ENCODE measurements at regions not wholly inside any gene's neighbourhood (a gene's known extent, or its start where the extent isn't known, plus 50 kb on each side); places are given as distances from the start of the nearest gene placed in this dataset.
A peak's percentile ranks its signal among the peaks of the same experiment; 100 is the strongest.

GRCh38 chr2:12288048-12288447 lies 428.7 kb upstream of the TRIB2 start:
- Mint-ChIP-seq H3K4me1 (peaks cover 14% of the 10 kb centered on the region), H3K36me3 (peaks cover 2% of the 10 kb centered on the region), H3K27me3 (no peaks in the 10 kb centered on the region), H3K27ac (no peak overlapping the region), H3K4me3 (no peak overlapping the region), H3K9me3 (peaks cover 1% of the 10 kb centered on the region)
- DNase-seq (ENCODE audit: low spot score in 2 of 2) (no peak), ATAC-seq (ENCODE audit: low read depth) (no peak)

GRCh38 chr2:12289120-12289802 lies 427.5 kb upstream of the TRIB2 start:
- no peaks in the 10 kb centered on the region for H3K27me3 Mint-ChIP-seq
- no peak overlapping the region for H3K27ac Mint-ChIP-seq
- no peaks in the 10 kb centered on the region for H3K9me3 Mint-ChIP-seq
- peaks cover 14% of the 10 kb centered on the region for H3K4me1 Mint-ChIP-seq
- H3K4me3 Mint-ChIP-seq = no peak overlapping the region
- no peak for DNase-seq (ENCODE audit: low spot score in 2 of 2)
- ATAC-seq (ENCODE audit: low read depth) = peak; percentile 43
- H3K36me3 Mint-ChIP-seq = peaks cover 2% of the 10 kb centered on the region

DNA sequence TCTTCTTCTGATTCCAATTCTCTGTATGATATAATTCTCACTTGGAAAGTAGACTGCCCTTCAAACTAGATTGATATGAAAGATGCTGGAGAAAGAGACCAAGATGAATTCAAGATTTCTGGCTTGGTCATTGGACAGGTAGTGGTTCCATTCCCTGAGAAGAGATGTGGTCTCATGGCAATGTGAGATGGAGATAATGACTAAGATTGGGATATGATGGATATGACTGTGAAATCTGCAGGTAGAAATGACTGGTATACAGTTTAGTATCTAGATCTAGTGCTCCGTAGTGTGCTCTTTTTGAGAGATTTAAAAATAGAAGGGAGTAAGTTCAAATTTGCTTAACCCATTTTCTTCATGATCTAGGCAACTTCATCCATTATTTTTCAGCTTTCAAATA lies 425.4 kb upstream of the TRIB2 start:
- Mint-ChIP-seq H3K27ac (no peak overlapping the region), H3K4me1 (peaks cover 14% of the 10 kb centered on the region), H3K9me3 (no peaks in the 10 kb centered on the region), H3K27me3 (no peaks in the 10 kb centered on the region), H3K4me3 (no peak overlapping the region), H3K36me3 (peaks cover 2% of the 10 kb centered on the region)
- DNase-seq (ENCODE audit: low spot score in 2 of 2) = no peak
- ATAC-seq (ENCODE audit: low read depth) = no peak

DNA sequence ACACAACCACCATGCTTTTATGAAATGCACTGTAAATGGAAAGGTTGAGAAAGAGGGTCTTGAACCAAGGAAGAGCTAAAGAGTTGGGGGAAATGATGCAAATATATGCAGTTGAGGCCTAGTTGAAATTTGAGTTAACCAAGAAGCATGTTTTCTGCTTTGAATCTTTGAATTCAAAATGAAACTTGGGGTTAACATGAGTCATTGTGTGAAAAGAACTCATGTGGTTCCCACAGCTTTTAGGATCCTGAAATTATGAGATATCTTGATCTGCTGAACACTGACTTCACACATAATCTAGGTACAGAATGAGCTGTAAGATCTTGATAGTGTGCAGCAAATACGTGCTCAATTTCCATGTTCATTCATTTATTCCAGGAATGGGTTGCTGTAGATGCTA lies 422.9 kb upstream of the TRIB2 start:
- DNase-seq (ENCODE audit: low spot score in 2 of 2) (no peak), ATAC-seq (ENCODE audit: low read depth) (no peak)
- Mint-ChIP-seq H3K4me3 (no peak overlapping the region), H3K9me3 (no peaks in the 10 kb centered on the region), H3K27ac (no peak overlapping the region), H3K27me3 (peaks cover 1% of the 10 kb centered on the region), H3K36me3 (peaks cover 2% of the 10 kb centered on the region), H3K4me1 (peaks cover 8% of the 10 kb centered on the region)

- Mint-ChIP-seq H3K36me3 (peaks cover 2% of the 10 kb centered on the region), H3K9me3 (no peaks in the 10 kb centered on the region), H3K27me3 (peaks cover 1% of the 10 kb centered on the region), H3K4me1 (peaks cover 5% of the 10 kb centered on the region), H3K4me3 (no peak overlapping the region), H3K27ac (no peak overlapping the region)
- DNase-seq (ENCODE audit: low spot score in 2 of 2) (no peak), ATAC-seq (ENCODE audit: low read depth) (no peak)
Observed at GRCh38 chr2:12295856-12296519, 420.7 kb upstream of the TRIB2 start.

GRCh38 chr2:12296915-12297314 lies 419.8 kb upstream of the TRIB2 start:
- DNase-seq (ENCODE audit: low spot score in 2 of 2) = no peak
- peaks cover 2% of the 10 kb centered on the region for H3K36me3 Mint-ChIP-seq

GRCh38 chr2:12298352-12298751 lies 418.4 kb upstream of the TRIB2 start:
- DNase-seq (ENCODE audit: low spot score in 2 of 2) = no peak
- peaks cover 1% of the 10 kb centered on the region for H3K27me3 Mint-ChIP-seq

More at GRCh38 chr2:12296915-12297314, 419.8 kb upstream of the TRIB2 start:
- H3K27me3 Mint-ChIP-seq = peaks cover 1% of the 10 kb centered on the region
- H3K4me1 Mint-ChIP-seq = peaks cover 5% of the 10 kb centered on the region
- no peak overlapping the region for H3K4me3 Mint-ChIP-seq
- no peak overlapping the region for H3K27ac Mint-ChIP-seq
- H3K9me3 Mint-ChIP-seq = no peaks in the 10 kb centered on the region
- no peak for ATAC-seq (ENCODE audit: low read depth)

DNA sequence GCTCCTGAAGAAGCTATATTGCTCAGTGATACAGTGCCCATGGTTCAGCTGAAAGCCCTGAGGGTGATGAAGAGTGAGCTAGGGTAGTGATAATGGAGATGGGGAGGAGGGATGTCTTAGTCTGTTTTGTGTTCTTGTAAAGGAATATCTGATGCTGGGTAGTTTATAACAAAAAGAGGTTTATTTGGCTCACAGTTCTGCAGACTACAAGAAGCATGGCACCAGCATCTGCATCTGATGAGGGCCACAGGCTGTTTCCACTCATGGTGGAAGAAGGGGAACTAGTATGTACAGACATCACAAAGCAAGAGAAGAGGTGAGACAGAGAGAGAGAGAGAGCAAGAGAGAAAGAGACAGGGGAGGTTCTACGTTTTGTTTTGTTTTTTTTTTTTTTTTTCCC lies 417.3 kb upstream of the TRIB2 start:
- ATAC-seq (ENCODE audit: low read depth) = no peak
- no peaks in the 10 kb centered on the region for H3K36me3 Mint-ChIP-seq
- DNase-seq (ENCODE audit: low spot score in 2 of 2) = no peak
- H3K9me3 Mint-ChIP-seq = no peaks in the 10 kb centered on the region
- H3K27ac Mint-ChIP-seq = no peak overlapping the region
- peaks cover 1% of the 10 kb centered on the region for H3K27me3 Mint-ChIP-seq
- H3K4me3 Mint-ChIP-seq = no peak overlapping the region
- H3K4me1 Mint-ChIP-seq = peaks cover 8% of the 10 kb centered on the region

More at GRCh38 chr2:12298352-12298751, 418.4 kb upstream of the TRIB2 start:
- no peak for ATAC-seq (ENCODE audit: low read depth)
- Mint-ChIP-seq H3K27ac (no peak overlapping the region), H3K36me3 (no peaks in the 10 kb centered on the region), H3K4me3 (no peak overlapping the region), H3K9me3 (no peaks in the 10 kb centered on the region), H3K4me1 (peaks cover 7% of the 10 kb centered on the region)

DNA sequence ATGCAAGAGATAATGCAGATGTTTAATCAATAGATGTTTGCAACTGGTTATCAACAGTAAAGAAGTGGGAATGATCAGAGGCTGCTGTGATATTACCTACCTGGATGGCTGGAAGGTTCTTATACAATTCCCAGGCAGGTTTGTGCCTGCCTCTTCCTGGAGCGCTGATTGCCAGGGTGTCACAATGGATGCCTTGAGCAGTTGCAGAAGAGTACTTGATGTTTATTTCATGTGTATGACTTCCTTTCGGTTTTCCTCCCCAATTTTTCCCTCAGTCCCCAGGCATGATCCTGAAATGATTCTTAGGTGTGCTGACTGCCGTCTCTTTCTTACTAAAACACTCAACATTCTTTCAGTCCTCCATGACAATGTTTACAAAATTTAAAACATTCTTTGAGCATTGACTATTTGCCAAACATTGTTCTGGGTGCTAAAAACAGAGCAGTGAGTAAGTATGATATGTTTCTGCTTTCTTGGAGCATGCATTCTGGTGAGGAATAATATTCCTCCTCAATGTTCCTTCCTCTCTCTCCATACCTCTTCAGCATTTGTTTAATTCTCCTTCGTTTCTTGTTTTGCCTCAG lies 416.6 kb upstream of the TRIB2 start:
- Mint-ChIP-seq H3K27ac (no peak overlapping the region), H3K36me3 (no peaks in the 10 kb centered on the region), H3K4me1 (peaks cover 9% of the 10 kb centered on the region), H3K27me3 (peaks cover 1% of the 10 kb centered on the region), H3K9me3 (no peaks in the 10 kb centered on the region), H3K4me3 (no peak overlapping the region)
- ATAC-seq (ENCODE audit: low read depth) (no peak), DNase-seq (ENCODE audit: low spot score in 2 of 2) (no peak)

DNA sequence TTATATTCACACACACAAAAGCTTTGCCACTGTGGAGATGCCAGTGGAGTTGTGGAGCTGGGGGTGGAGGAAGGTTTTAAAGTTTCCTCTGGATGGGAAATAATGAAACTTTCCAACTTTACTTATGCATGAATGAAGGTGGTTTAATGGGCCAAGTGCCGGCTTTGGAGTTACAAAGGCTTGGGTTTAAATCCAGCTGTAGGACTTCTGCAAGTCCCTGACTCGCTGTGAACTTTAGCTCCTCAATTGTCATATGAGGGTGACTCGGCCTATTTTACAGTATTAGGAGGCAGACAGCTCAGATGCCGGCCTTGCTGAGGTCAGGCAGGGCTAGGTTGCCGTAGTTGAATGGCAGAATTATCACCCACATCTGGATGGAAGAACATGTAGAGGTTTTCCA lies 415.8 kb upstream of the TRIB2 start:
- Mint-ChIP-seq H3K27ac (no peak overlapping the region), H3K27me3 (peaks cover 1% of the 10 kb centered on the region), H3K4me3 (no peak overlapping the region), H3K36me3 (no peaks in the 10 kb centered on the region), H3K4me1 (peaks cover 9% of the 10 kb centered on the region), H3K9me3 (no peaks in the 10 kb centered on the region)
- DNase-seq (ENCODE audit: low spot score in 2 of 2) (no peak), ATAC-seq (ENCODE audit: low read depth) (no peak)

DNA sequence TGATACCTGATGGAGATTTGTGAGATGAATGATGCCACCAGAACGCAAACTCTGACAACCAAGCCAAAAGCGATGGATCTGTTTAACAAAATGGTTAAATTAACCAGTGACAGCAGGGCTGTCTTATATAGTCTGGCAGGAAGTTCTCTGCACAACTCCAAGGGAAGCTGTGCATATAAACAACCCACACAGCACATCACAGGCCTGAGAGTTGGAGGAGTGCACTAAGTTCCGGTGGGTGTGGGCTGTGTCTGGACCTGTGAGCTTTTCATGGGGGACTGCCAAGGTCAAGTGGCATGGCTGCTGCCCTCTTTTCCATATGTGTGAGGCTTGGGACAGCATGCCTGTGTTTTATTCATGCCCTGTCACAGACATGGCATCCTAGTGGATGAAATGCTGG lies 414.6 kb upstream of the TRIB2 start:
- ATAC-seq (ENCODE audit: low read depth) = no peak
- no peak overlapping the region for H3K27ac Mint-ChIP-seq
- peaks cover 6% of the 10 kb centered on the region for H3K4me1 Mint-ChIP-seq
- H3K4me3 Mint-ChIP-seq = no peak overlapping the region
- H3K36me3 Mint-ChIP-seq = no peaks in the 10 kb centered on the region
- H3K9me3 Mint-ChIP-seq = no peaks in the 10 kb centered on the region
- DNase-seq (ENCODE audit: low spot score in 2 of 2) = no peak
- no peaks in the 10 kb centered on the region for H3K27me3 Mint-ChIP-seq

DNA sequence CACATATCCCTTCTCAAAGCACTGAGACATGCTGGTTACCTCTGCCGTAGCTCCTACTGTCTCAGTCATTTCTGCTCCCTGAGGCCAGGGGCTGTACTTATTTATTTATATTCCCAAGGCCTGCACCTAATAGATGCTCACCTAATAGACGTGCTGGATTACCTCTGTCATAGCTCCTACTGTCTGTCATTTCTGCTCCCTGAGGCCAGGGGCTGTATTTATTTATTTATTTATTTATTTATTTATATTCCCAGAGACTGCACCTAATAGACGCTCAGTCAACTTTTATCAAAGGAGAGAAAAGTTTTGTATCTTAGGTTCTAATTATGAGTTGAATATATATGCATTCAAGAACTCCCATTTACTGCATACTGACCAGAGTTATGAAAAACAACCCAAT lies 414.0 kb upstream of the TRIB2 start:
- Mint-ChIP-seq H3K27me3 (no peaks in the 10 kb centered on the region), H3K36me3 (no peaks in the 10 kb centered on the region), H3K4me3 (no peak overlapping the region), H3K4me1 (peaks cover 6% of the 10 kb centered on the region), H3K9me3 (no peaks in the 10 kb centered on the region), H3K27ac (no peak overlapping the region)
- DNase-seq (ENCODE audit: low spot score in 2 of 2) (no peak), ATAC-seq (ENCODE audit: low read depth) (no peak)

GRCh38 chr2:12303181-12304030 lies 413.3 kb upstream of the TRIB2 start:
- peak overlapping the region; percentile 67 for H3K27ac Mint-ChIP-seq
- DNase-seq (ENCODE audit: low spot score in 2 of 2) (no peak), ATAC-seq (ENCODE audit: low read depth) (no peak)
- H3K4me1 Mint-ChIP-seq = peaks cover 6% of the 10 kb centered on the region
- H3K27me3 Mint-ChIP-seq = no peaks in the 10 kb centered on the region
- no peaks in the 10 kb centered on the region for H3K36me3 Mint-ChIP-seq
- no peaks in the 10 kb centered on the region for H3K9me3 Mint-ChIP-seq
- H3K4me3 Mint-ChIP-seq = no peak overlapping the region

DNA sequence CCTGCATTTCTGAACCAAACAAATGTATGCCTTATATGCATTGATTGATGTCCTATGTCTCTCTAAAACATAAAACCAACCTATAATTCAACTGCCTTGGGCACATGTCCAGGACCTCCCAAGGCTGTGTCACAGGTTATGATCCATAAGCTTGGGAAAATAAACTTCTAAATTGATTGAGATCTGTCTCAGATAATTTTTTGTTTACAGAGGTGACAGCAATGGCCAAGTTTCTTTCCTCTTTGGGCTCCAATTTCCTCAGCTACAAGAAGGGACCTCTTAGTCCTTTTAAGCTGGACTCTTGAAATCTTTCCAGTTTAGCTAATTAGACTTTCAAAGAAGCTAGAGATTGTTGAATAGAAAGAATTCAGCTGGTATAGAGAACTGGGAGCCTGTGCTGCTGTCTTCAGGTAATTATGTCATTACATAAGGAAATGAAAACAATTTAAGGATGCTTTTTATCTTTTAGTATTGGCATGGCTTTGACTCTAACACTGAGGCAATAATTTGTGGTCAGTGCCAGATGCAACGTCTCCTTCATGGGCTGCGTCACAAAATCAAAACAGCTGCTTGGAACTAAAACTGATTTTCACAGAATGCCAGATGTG lies 412.1 kb upstream of the TRIB2 start:
- DNase-seq (ENCODE audit: low spot score in 2 of 2) (no peak), ATAC-seq (ENCODE audit: low read depth) (no peak)
- H3K27ac Mint-ChIP-seq = no peak overlapping the region
- H3K36me3 Mint-ChIP-seq = no peaks in the 10 kb centered on the region
- H3K4me3 Mint-ChIP-seq = no peak overlapping the region
- H3K4me1 Mint-ChIP-seq = peaks cover 6% of the 10 kb centered on the region
- H3K27me3 Mint-ChIP-seq = no peaks in the 10 kb centered on the region
- no peaks in the 10 kb centered on the region for H3K9me3 Mint-ChIP-seq
